Ramos (cell line): ENCODE measurements at regions not wholly inside any gene's neighbourhood (a gene's known extent, or its start where the extent isn't known, plus 50 kb on each side); places are given as distances from the start of the nearest gene placed in this dataset.
"Not testable (repeated sequence)": the region's sequence is repeated elsewhere in the genome, so short reads cannot be mapped to it uniquely, and the experiment has no call there.

ENCODE experiments used
- in situ Hi-C: fragments of 300-500 bp; cut with MboI; formaldehyde crosslinking; loops from one replicate; pipeline ENCODE4 v1.14.3; 2022; ENCODE audit warnings: low sequenced_read_pairs; ENCODE audit not compliant: unreplicated experiment

GRCh38 chr5:82594097-82594496, 315.9 kb upstream of the RPS23 start:
- in situ Hi-C loops = no loop called here

- in situ Hi-C loops = no loop called here
Measured at GRCh38 chr5:82593481-82593880, 315.3 kb upstream of the RPS23 start.

GRCh38 chr5:82591021-82591515, 312.9 kb upstream of the RPS23 start:
- in situ Hi-C loops = no loop called here

GRCh38 chr5:82590112-82590511, 312.0 kb upstream of the RPS23 start:
- in situ Hi-C loops = no loop called here

- in situ Hi-C loops = no loop called here
Measured at GRCh38 chr5:82586661-82587310, 308.6 kb upstream of the RPS23 start.

DNA sequence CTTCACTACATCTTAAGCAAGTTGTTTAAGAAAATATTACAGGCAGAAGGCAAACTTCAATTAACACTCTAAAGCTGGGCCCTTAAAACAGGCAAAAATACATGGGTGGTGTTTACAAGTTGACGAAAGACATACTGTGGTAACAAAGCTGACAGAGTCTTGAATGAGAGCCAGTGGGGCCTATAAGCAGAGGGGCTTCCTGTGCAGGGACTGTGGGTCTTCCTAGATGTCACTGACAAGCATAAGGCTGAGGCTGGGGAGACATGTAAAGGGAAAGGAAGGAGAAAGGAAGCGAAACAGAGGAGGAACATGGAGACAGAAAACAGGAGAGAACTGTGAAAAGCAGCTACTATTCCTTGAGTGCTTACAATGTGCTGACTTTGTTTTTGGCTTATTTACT, 308.0 kb upstream of the RPS23 start:
- in situ Hi-C loops = no loop called here

GRCh38 chr5:82584631-82585030, 306.5 kb upstream of the RPS23 start:
- in situ Hi-C loops = no loop called here

DNA sequence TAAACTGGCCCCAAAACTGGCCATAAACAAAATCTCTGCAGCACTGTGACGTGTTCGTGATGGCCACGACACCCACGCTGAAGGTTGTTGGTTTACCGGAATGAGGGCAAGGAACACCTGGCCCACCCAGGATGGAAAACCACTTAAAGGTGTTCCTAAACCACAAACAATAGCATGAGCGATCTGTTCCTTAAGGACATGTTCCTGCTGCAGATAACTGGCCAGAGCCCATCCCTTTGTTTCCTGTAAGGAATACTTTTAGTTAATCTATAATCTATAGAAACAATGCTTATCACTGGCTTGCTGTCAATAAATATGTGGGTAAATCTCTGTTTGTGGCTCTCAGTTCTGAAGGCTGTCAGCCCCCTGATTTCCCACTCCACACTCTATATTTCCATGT, 305.2 kb upstream of the RPS23 start:
- in situ Hi-C loops = not testable (repeated sequence)

GRCh38 chr5:82564963-82565362, 286.8 kb upstream of the RPS23 start:
- in situ Hi-C loops = no loop called here

GRCh38 chr5:82563745-82564144, 285.6 kb upstream of the RPS23 start:
- in situ Hi-C loops = no loop called here

- in situ Hi-C loops = no loop called here
Measured at GRCh38 chr5:82562696-82563240, 284.6 kb upstream of the RPS23 start.

GRCh38 chr5:82561797-82562196, 283.6 kb upstream of the RPS23 start:
- in situ Hi-C loops = no loop called here

DNA sequence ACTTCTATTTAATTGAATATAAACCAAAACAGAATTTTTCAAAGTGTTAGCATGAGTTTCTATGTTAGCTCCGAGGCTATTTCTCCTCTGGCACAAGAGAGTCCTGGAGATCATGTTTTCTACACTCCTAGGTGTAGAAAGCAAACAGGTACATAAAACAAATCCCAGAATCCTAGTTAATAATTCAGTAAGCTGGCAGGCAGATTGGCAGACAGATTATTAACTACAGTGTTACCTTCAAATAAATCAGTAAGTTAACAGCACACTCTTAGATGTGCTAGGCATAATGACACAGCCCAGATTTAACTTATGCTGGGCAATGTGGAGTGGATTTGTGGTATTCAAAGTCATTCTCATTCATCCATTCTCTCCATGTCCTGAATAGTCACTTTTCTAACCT, 282.8 kb upstream of the RPS23 start:
- in situ Hi-C loops = no loop called here

- in situ Hi-C loops = no loop called here
Measured at GRCh38 chr5:82560561-82560960, 282.4 kb upstream of the RPS23 start.

DNA sequence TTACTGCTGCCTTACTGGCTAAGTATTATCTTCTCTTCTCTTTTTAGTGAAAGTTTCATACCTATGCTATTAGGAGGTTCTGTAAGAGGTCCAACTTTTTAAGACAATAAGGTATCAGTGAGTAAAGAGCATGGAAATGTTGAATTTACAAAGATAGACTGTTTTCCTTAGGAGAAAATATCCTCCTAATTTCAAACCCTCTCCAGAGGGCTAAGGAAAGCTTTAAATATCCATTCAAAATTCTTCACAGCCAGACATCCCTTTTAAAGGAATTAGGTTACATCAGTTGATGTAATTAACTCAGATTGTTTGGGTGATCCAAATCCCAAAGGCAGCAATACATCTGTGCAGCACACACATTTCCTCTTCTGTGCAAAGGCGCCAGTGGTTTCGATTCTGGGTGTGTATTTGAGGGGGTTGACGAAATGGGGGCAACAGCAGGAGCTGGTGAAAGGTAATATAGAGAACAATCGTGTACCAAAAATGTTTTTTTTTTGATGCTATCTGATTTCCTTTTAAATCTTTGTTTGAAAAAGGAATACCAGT, 273.8 kb upstream of the RPS23 start:
- in situ Hi-C loops = no loop called here

DNA sequence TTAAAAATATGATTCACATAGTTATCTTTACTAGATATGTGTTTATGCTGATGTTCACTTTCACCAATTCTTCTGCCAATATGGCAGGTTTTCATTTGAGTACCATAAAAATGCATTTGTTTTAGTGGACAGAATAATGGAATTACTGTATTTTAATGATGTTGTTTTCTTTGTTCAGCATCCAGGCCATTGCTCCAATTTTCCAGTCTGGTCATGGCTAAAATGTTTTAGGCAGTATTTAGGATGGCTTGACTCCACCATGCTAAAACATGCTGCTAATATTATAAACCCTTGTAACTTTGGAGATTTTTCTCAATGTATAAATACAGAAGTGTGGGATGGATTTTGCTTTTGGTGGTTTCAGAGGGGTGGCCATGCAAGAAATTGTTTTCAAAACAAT, 273.0 kb upstream of the RPS23 start:
- in situ Hi-C loops = no loop called here

GRCh38 chr5:82549263-82549662, 271.1 kb upstream of the RPS23 start:
- in situ Hi-C loops = no loop called here

DNA sequence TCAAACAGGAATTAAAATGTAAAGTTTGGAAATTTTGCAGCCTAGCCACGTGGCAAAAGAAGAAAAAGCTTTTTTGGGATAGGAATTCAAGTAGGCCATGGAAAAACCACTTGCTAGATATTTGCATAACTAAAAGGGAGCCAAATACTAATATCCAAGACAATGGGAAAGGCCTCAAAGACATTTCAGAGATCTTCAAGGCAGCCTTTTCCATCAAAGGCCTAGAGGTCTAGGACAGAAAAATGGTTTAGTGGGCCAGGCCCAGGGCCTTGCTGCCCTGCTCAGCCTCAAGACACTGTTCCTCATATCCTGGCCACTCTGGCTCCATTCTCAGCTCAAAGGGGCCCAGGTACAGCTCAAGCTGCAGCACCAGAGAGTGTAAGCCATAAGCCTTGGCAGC, 265.9 kb upstream of the RPS23 start:
- in situ Hi-C loops = no loop called here

- in situ Hi-C loops = no loop called here
Measured at GRCh38 chr5:82540301-82540700, 262.1 kb upstream of the RPS23 start.

- in situ Hi-C loops = no loop called here
Measured at GRCh38 chr5:82538339-82539034, 260.3 kb upstream of the RPS23 start.

DNA sequence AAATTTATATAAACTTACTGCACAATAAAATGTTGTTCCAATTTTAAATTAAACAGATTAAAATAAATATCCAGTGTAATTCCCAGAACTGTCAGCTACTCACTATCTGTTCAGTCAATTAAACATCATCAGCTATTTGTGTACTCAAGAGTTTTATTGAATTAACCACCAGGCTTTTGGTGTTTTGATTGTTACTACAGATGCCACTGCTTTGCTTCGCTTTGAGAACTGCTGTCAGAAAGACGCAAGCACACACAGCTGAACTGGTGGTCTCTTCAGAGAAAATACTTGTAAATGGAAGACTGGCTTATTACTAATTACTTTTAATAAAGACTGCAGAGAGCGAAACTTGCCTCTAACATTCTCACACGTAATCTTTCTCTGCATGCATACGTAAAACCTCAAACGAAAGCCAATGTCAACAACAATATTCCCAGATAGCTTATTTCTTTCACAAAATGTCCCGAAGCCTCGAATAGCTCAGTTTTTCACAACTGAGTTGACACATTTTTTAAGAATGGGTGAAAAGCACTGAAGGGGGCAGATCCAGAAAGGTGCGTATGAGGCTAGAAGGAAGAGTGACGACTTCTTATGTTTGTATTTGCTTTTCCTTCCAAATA, 259.6 kb upstream of the RPS23 start:
- in situ Hi-C loops = no loop called here
